ENCODE measurements at regions not wholly inside any gene's neighbourhood (a gene's known extent, or its start where the extent isn't known, plus 50 kb on each side); places are given as distances from the start of the nearest gene placed in this dataset.

DNA sequence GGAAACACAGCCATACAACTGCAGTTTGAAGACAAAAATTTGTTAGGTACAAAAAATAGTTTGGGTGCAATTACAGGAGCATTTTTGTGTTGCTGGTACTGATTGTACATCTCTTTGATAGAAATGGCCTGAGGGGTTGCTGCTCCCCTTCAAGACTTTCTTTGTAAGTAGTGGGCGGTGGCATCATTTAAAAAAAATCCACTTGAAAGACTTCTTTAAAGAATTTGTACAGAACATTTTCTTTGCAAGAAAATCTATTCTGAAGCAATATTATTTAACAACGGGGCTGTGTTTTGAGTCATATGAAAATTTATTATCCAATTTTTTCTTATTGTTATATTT, 144.1 kb upstream of the CAV2 start:
- no peak for TF ChIP-seq CTCF (IDR thresholded peaks at IDR 0.05)
- no peak for TF ChIP-seq POLR2A (IDR thresholded peaks at IDR 0.05)
